ENCODE measurements at regions not wholly inside any gene's neighbourhood (a gene's known extent, or its start where the extent isn't known, plus 50 kb on each side); places are given as distances from the start of the nearest gene placed in this dataset.

DNA sequence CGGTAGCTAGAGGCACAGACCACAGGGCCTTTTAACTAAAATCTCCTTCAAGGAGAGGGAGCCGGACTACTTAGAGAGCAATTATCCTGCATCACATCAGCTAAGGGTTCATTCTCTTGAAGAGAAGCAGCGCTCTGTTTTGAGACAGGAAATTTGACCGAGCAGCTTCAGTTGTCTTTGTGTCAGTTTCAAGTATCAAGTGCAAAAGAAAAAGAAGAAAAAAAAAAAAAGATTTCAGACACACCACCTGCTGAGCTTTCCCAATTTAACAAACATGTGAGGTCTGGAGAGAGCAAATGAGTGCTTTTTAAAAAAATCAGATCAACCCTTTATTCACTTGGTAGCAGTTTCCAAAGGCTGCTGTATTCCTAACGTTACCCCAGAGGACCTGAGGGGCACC, 273.5 kb upstream of the POU3F2 start:
- Histone ChIP-seq H3K9me3 (ENCODE audit: low read depth, low read length, poor library complexity, severe bottlenecking) (no peaks in the 10 kb centered on the region), H3K27ac (ENCODE audit: low read depth, low read length, poor library complexity, severe bottlenecking) (no peak overlapping the region), H3K4me3 (ENCODE audit: low read depth, low read length, poor library complexity, severe bottlenecking) (no peak overlapping the region), H3K36me3 (ENCODE audit: insufficient read depth, low read length, poor library complexity, severe bottlenecking) (no peaks in the 10 kb centered on the region), H3K27me3 (replicated peaks; ENCODE audit: insufficient read depth, low read depth, low read length, poor library complexity) (no peaks in the 10 kb centered on the region), H3K4me1 (ENCODE audit: insufficient read depth, low read length, poor library complexity, severe bottlenecking) (no peaks in the 10 kb centered on the region)
- no peak for DNase-seq (ENCODE audit: low spot score)
- CTCF ChIA-PET, result no interaction called here
- no TSS peak for BruUV-seq (replicated peaks)
- POLR2A ChIA-PET (ENCODE audit: low non-redundant PET), result no interaction called here
- intact Hi-C loops (cut with micrococcal nuclease; ENCODE audit: unreplicated experiment), result no loop called here
- TF ChIP-seq, protein P1, sequence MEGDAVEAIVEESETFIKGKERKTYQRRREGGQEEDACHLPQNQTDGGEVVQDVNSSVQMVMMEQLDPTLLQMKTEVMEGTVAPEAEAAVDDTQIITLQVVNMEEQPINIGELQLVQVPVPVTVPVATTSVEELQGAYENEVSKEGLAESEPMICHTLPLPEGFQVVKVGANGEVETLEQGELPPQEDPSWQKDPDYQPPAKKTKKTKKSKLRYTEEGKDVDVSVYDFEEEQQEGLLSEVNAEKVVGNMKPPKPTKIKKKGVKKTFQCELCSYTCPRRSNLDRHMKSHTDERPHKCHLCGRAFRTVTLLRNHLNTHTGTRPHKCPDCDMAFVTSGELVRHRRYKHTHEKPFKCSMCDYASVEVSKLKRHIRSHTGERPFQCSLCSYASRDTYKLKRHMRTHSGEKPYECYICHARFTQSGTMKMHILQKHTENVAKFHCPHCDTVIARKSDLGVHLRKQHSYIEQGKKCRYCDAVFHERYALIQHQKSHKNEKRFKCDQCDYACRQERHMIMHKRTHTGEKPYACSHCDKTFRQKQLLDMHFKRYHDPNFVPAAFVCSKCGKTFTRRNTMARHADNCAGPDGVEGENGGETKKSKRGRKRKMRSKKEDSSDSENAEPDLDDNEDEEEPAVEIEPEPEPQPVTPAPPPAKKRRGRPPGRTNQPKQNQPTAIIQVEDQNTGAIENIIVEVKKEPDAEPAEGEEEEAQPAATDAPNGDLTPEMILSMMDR (conservative IDR thresholded peaks at IDR 0.05; ENCODE audit: low read depth, low read length), result no peak
- no peak for TF ChIP-seq EZH2 (IDR thresholded peaks at IDR 0.05; ENCODE audit: borderline replicate concordance, low read depth, low read length, poor library complexity, severe bottlenecking)

DNA sequence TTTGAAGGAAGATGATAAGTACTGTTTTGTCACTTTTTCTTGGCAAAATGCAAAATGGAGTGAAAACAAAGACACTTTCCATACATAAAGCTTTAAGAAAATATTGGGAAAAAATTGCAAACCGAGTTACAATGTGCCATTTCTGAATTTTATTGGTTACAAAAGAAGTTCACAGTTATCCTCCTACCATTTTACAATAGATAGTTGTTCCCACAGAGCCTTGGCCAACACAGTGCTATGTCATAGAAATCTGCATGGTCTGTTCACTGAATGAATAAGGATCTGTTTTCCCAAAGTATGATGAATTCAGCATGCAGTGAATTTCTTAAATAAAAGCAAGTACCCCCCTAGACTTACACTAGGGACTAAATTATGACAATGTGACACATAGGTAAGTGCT, 268.2 kb upstream of the POU3F2 start:
- H3K4me3 ChIP-seq (ENCODE audit: low read depth, low read length, poor library complexity, severe bottlenecking), result no peak overlapping the region
- no peaks in the 10 kb centered on the region for H3K27me3 ChIP-seq (replicated peaks; ENCODE audit: insufficient read depth, low read depth, low read length, poor library complexity)
- no peaks in the 10 kb centered on the region for H3K36me3 ChIP-seq (ENCODE audit: insufficient read depth, low read length, poor library complexity, severe bottlenecking)
- no peaks in the 10 kb centered on the region for H3K9me3 ChIP-seq (ENCODE audit: low read depth, low read length, poor library complexity, severe bottlenecking)
- no TSS peak for BruUV-seq (replicated peaks)
- POLR2A ChIA-PET (ENCODE audit: low non-redundant PET), result no interaction called here
- no peaks in the 10 kb centered on the region for H3K4me1 ChIP-seq (ENCODE audit: insufficient read depth, low read length, poor library complexity, severe bottlenecking)
- intact Hi-C loops (cut with micrococcal nuclease; ENCODE audit: unreplicated experiment), result no loop called here
- H3K27ac ChIP-seq (ENCODE audit: low read depth, low read length, poor library complexity, severe bottlenecking), result no peak overlapping the region
- TF ChIP-seq, protein P1 (conservative IDR thresholded peaks at IDR 0.05; ENCODE audit: low read depth, low read length), result no peak
- no peak for TF ChIP-seq EZH2 (IDR thresholded peaks at IDR 0.05; ENCODE audit: borderline replicate concordance, low read depth, low read length, poor library complexity, severe bottlenecking)
- DNase-seq (ENCODE audit: low spot score), result no peak
- CTCF ChIA-PET, result no interaction called here

GRCh38 chr6:98572579-98572978, 261.8 kb upstream of the POU3F2 start:
- intact Hi-C loops (cut with micrococcal nuclease; ENCODE audit: unreplicated experiment), result loop anchor here (10.0 kb wide), 1 partner anchor 262 kb away; the partner anchor contains the start of gene POU3F2
- peaks cover 9% of the 10 kb centered on the region for H3K4me1 ChIP-seq (ENCODE audit: insufficient read depth, low read length, poor library complexity, severe bottlenecking)
- ChIA-PET POLR2A (ENCODE audit: low non-redundant PET) (no interaction called here), CTCF (no interaction called here)
- no peaks in the 10 kb centered on the region for H3K36me3 ChIP-seq (ENCODE audit: insufficient read depth, low read length, poor library complexity, severe bottlenecking)
- H3K27me3 ChIP-seq (replicated peaks; ENCODE audit: insufficient read depth, low read depth, low read length, poor library complexity), result no peaks in the 10 kb centered on the region
- DNase-seq (ENCODE audit: low spot score), result no peak
- H3K9me3 ChIP-seq (ENCODE audit: low read depth, low read length, poor library complexity, severe bottlenecking), result no peaks in the 10 kb centered on the region
- no peak overlapping the region for H3K4me3 ChIP-seq (ENCODE audit: low read depth, low read length, poor library complexity, severe bottlenecking)
- no TSS peak for BruUV-seq (replicated peaks)
- TF ChIP-seq, protein P1 (conservative IDR thresholded peaks at IDR 0.05; ENCODE audit: low read depth, low read length), result no peak
- no peak for TF ChIP-seq EZH2 (IDR thresholded peaks at IDR 0.05; ENCODE audit: borderline replicate concordance, low read depth, low read length, poor library complexity, severe bottlenecking)
- no peak overlapping the region for H3K27ac ChIP-seq (ENCODE audit: low read depth, low read length, poor library complexity, severe bottlenecking)
